Erythroblast (primary cell): ENCODE measurements at regions not wholly inside any gene's neighbourhood (a gene's known extent, or its start where the extent isn't known, plus 50 kb on each side); places are given as distances from the start of the nearest gene placed in this dataset.

ENCODE experiments used
- GATA1 ChIP-seq: IDR thresholded peaks from 2 replicates; pipeline ENCODE4 v1.6.1; 2011; ENCODE audit warnings: low read depth, mild to moderate bottlenecking, control low read depth, low read length, moderate library complexity
- POLR2A ChIP-seq: IDR thresholded peaks from 2 replicates; pipeline ENCODE4 v1.6.1; 2011; ENCODE audit warnings: mild to moderate bottlenecking, low read length

- no peak for TF ChIP-seq POLR2A
- no peak for TF ChIP-seq GATA1
Observed at GRCh38 chr6:140590641-140591040, 1216.2 kb upstream of the CITED2 start.
